Ovary (tissue), 3 donors: ENCODE measurements at regions not wholly inside any gene's neighbourhood (a gene's known extent, or its start where the extent isn't known, plus 50 kb on each side); places are given as distances from the start of the nearest gene placed in this dataset.

Experiments
- EP300 ChIP-seq: sonication (generic); formaldehyde crosslinking; IDR thresholded peaks from one replicate; pipeline ENCODE4 v1.6.1; 2017; ENCODE audit warnings: antibody characterized with exemption
- POLR2A ChIP-seq: fragments of 450-650 bp; IDR thresholded peaks from one replicate; pipeline ENCODE4 v1.6.1; 2017; ENCODE audit warnings: antibody characterized with exemption, mild to moderate bottlenecking, moderate library complexity
- TF ChIP-seq, protein P1 (sequence below), 3 donors: fragments of 450-650 bp in 2 of 3; fragments of 200-600 bp in 1 of 3; IDR thresholded peaks; one replicate each; pipeline versions ENCODE4 v1.5.1 to v1.8.0; 2016 to 2022; ENCODE audit warnings: antibody characterized with exemption in 3 of 3, mild to moderate bottlenecking in 1 of 3
- donor health status: DM: no; HTN: no; CAD: no.

DNA sequence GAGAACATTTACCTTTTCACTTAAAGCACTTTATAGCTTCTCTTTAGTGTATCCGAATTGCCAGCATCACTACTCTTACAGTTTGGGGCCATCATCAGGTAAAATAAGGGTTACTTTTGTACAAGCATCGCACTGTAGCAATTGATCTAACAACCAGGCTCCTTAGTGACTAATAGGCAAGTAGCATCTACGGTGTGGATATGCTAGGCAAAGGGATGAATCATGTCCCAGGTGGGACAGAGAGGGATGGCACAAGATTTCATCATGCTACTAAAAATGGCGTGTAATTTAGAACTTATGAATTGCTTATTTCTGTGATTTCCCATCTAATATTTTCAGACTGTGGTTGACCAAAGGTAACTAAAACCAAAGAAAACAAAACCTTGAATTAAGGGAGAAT lies 582.3 kb downstream of the KCNH5 start:
- TF ChIP-seq, protein P1, sequence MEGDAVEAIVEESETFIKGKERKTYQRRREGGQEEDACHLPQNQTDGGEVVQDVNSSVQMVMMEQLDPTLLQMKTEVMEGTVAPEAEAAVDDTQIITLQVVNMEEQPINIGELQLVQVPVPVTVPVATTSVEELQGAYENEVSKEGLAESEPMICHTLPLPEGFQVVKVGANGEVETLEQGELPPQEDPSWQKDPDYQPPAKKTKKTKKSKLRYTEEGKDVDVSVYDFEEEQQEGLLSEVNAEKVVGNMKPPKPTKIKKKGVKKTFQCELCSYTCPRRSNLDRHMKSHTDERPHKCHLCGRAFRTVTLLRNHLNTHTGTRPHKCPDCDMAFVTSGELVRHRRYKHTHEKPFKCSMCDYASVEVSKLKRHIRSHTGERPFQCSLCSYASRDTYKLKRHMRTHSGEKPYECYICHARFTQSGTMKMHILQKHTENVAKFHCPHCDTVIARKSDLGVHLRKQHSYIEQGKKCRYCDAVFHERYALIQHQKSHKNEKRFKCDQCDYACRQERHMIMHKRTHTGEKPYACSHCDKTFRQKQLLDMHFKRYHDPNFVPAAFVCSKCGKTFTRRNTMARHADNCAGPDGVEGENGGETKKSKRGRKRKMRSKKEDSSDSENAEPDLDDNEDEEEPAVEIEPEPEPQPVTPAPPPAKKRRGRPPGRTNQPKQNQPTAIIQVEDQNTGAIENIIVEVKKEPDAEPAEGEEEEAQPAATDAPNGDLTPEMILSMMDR (IDR thresholded peaks at IDR 0.05), result no peak
- no peak for TF ChIP-seq POLR2A
- TF ChIP-seq EP300, result no peak
